Peyer's patch (tissue), 4 donors: ENCODE measurements at regions not wholly inside any gene's neighbourhood (a gene's known extent, or its start where the extent isn't known, plus 50 kb on each side); places are given as distances from the start of the nearest gene placed in this dataset.

Source experiments
- DNase-seq, 3 donors: peaks; one replicate each; pipeline ENCODE4 v3.0.0-alpha.2; 2017 to 2019
- H3K27ac ChIP-seq, 4 donors: fragments of 200-600 bp; sonication (generic); one replicate each; pipeline ENCODE4 v1.5.1; 2016 to 2019
- H3K27me3 ChIP-seq, 2 donors: fragments of 200-600 bp; sonication (generic); one replicate each; pipeline ENCODE4 v1.5.1; 2019
- H3K36me3 ChIP-seq, 3 donors: fragments of 200-600 bp; sonication (generic); one replicate each; pipeline ENCODE4 v1.5.1; 2016 to 2019
- H3K4me1 ChIP-seq, 4 donors: fragments of 200-600 bp; sonication (generic); one replicate each; pipeline ENCODE4 v1.5.1; 2016 to 2019
- H3K4me3 ChIP-seq, 4 donors: fragments of 200-600 bp; sonication (generic); 1 replicate in 3 of 4; 2 replicates in 1 of 4; pipeline ENCODE4 v1.5.1; 2016 to 2019; ENCODE audit warnings: mild to moderate bottlenecking in 1 of 4
- H3K9me3 ChIP-seq, 4 donors: fragments of 200-600 bp; sonication (generic); one replicate each; pipeline ENCODE4 v1.5.1; 2016 to 2019; ENCODE audit warnings: mild to moderate bottlenecking in 1 of 4
- CTCF ChIP-seq, 6 experiments: fragments of 450-650 bp in 4 of 6; fragments of 200-600 bp in 2 of 6; sonication (generic) in 1 of 6; IDR thresholded peaks; one replicate each; pipeline ENCODE4 v1.5.1; 2017 to 2019; ENCODE audit warnings: antibody characterized with exemption in 6 of 6, mild to moderate bottlenecking in 3 of 6, moderate library complexity in 1 of 6
- POLR2A ChIP-seq, 2 donors: fragments of 450-650 bp; IDR thresholded peaks; one replicate each; pipeline ENCODE4 v1.5.1; 2017; ENCODE audit warnings: antibody characterized with exemption in 2 of 2, mild to moderate bottlenecking in 2 of 2, moderate library complexity in 2 of 2

GRCh38 chr5:14962604-14963003 is 91.0 kb upstream of the ANKH start:
- no peaks in the 10 kb centered on the region for H3K27me3 ChIP-seq
- H3K9me3 ChIP-seq = no peaks in the 10 kb centered on the region
- TF ChIP-seq CTCF (IDR thresholded peaks at IDR 0.05) (no peak), POLR2A (IDR thresholded peaks at IDR 0.05) (no peak)
- no peaks in the 10 kb centered on the region for H3K36me3 ChIP-seq
- H3K27ac ChIP-seq = no peak overlapping the region
- H3K4me3 ChIP-seq = no peak overlapping the region
- no peaks in the 10 kb centered on the region for H3K4me1 ChIP-seq
- DNase-seq = no peak

GRCh38 chr5:14960120-14960462 is 88.5 kb upstream of the ANKH start:
- DNase-seq = no peak
- Histone ChIP-seq H3K4me3 (no peak overlapping the region), H3K36me3 (no peaks in the 10 kb centered on the region), H3K9me3 (no peaks in the 10 kb centered on the region), H3K27me3 (no peaks in the 10 kb centered on the region), H3K4me1 (no peaks in the 10 kb centered on the region), H3K27ac (no peak overlapping the region)
- TF ChIP-seq POLR2A (IDR thresholded peaks at IDR 0.05) = no peak
- no peak for TF ChIP-seq CTCF (IDR thresholded peaks at IDR 0.05)

- DNase-seq = no peak
- H3K4me1 ChIP-seq = no peaks in the 10 kb centered on the region
- no peak overlapping the region for H3K27ac ChIP-seq
- H3K27me3 ChIP-seq = no peaks in the 10 kb centered on the region
- H3K36me3 ChIP-seq = no peaks in the 10 kb centered on the region
- no peak for TF ChIP-seq CTCF (IDR thresholded peaks at IDR 0.05)
- no peak for TF ChIP-seq POLR2A (IDR thresholded peaks at IDR 0.05)
- no peak overlapping the region for H3K4me3 ChIP-seq
- no peaks in the 10 kb centered on the region for H3K9me3 ChIP-seq
These were observed 88.0 kb upstream of the ANKH start for GRCh38 chr5:14959399-14960119.

- Histone ChIP-seq H3K4me1 (no peaks in the 10 kb centered on the region), H3K4me3 (no peak overlapping the region), H3K9me3 (no peaks in the 10 kb centered on the region), H3K27ac (no peak overlapping the region), H3K27me3 (no peaks in the 10 kb centered on the region), H3K36me3 (no peaks in the 10 kb centered on the region)
- no peak for DNase-seq
- TF ChIP-seq POLR2A (IDR thresholded peaks at IDR 0.05) = no peak
These were observed 86.6 kb upstream of the ANKH start for GRCh38 chr5:14958188-14958587.

GRCh38 chr5:14956423-14957046 is 85.0 kb upstream of the ANKH start:
- no peaks in the 10 kb centered on the region for H3K36me3 ChIP-seq
- H3K27ac ChIP-seq = no peak overlapping the region
- H3K4me3 ChIP-seq = no peak overlapping the region

More at GRCh38 chr5:14956423-14957046, 85.0 kb upstream of the ANKH start:
- Histone ChIP-seq H3K27me3 (no peaks in the 10 kb centered on the region), H3K4me1 (no peaks in the 10 kb centered on the region), H3K9me3 (no peaks in the 10 kb centered on the region)
- TF ChIP-seq CTCF (IDR thresholded peaks at IDR 0.05) (no peak), POLR2A (IDR thresholded peaks at IDR 0.05) (no peak)
- DNase-seq = no peak
